WI38 (cell line): ENCODE measurements at regions not wholly inside any gene's neighbourhood (a gene's known extent, or its start where the extent isn't known, plus 50 kb on each side); places are given as distances from the start of the nearest gene placed in this dataset.

Source experiments
- H3K4me3 ChIP-seq: 2 replicates; pipeline ENCODE4 v1.5.1; 2011; ENCODE audit warnings: low read depth, mild to moderate bottlenecking, control low read depth, low read length
- CTCF ChIP-seq: IDR thresholded peaks from 2 replicates; pipeline ENCODE4 v1.5.1; 2012; ENCODE audit warnings: low read depth, mild to moderate bottlenecking, control low read depth, low read length

- no peak overlapping the region for H3K4me3 ChIP-seq
- TF ChIP-seq CTCF: no peak
These were observed 405.0 kb downstream of the BRD1 start for GRCh38 chr22:49422701-49423100.

GRCh38 chr22:49420651-49421050, 407.0 kb downstream of the BRD1 start:
- no peak overlapping the region for H3K4me3 ChIP-seq
- TF ChIP-seq CTCF: no peak

- no peak overlapping the region for H3K4me3 ChIP-seq
- no peak for TF ChIP-seq CTCF
These were observed 408.0 kb downstream of the BRD1 start for GRCh38 chr22:49419661-49420060.

GRCh38 chr22:49418943-49419342, 408.7 kb downstream of the BRD1 start:
- H3K4me3 ChIP-seq: no peak overlapping the region
- no peak for TF ChIP-seq CTCF

- no peak for TF ChIP-seq CTCF
- no peak overlapping the region for H3K4me3 ChIP-seq
These were observed 409.3 kb downstream of the BRD1 start for GRCh38 chr22:49418341-49418894.

- no peak overlapping the region for H3K4me3 ChIP-seq
- TF ChIP-seq CTCF: no peak
These were observed 409.8 kb downstream of the BRD1 start for GRCh38 chr22:49417833-49418232.

- no peak overlapping the region for H3K4me3 ChIP-seq
- TF ChIP-seq CTCF: no peak
These were observed 410.3 kb downstream of the BRD1 start for GRCh38 chr22:49417326-49417725.
